CD4-positive, alpha-beta T cell (primary cell): ENCODE measurements at regions not wholly inside any gene's neighbourhood (a gene's known extent, or its start where the extent isn't known, plus 50 kb on each side); places are given as distances from the start of the nearest gene placed in this dataset.

Source experiments
- ATAC-seq: fragments of 200-7000 bp; cut with Tn5 transposase; one replicate; pipeline ENCODE4 v1.10.0; 2022; ENCODE audit warnings: mild to moderate bottlenecking; ENCODE audit not compliant: poor library complexity
- CTCF ChIA-PET: fragments of 350-600 bp; sonication (Branson Sonifier 250); formaldehyde crosslinking; loops from one replicate; lab custom pipeline; 2021; ENCODE audit warnings: antibody characterized with exemption, inconsistent platforms; lab: Charles Lee
- POLR2A ChIA-PET: fragments of 350-600 bp; sonication (Branson Sonifier 250); formaldehyde crosslinking; loops from one replicate; lab custom pipeline; 2021; ENCODE audit warnings: antibody characterized with exemption, inconsistent platforms; lab: Charles Lee
- DNase-seq, 14 experiments: peaks; one replicate each; pipeline ENCODE4 v3.0.0-alpha.2; 2013 to 2020; ENCODE audit warnings: mixed read lengths in 2 of 14
- H3K27ac ChIP-seq, 2 donors: one replicate each; pipeline versions ENCODE4 v1.5.1 to v1.7.0; 2013; ENCODE audit warnings: low read length in 2 of 2, low read depth in 1 of 2, mild to moderate bottlenecking in 1 of 2
- H3K27me3 ChIP-seq, 2 experiments: 1 replicate in 1 of 2; 2 replicates in 1 of 2; pipeline versions ENCODE4 v1.6.1 to v1.7.0; 2013; ENCODE audit warnings: low read length in 2 of 2, control low read depth in 1 of 2, mild to moderate bottlenecking in 1 of 2, moderate library complexity in 1 of 2; ENCODE audit not compliant: insufficient read depth in 2 of 2, control insufficient read depth in 1 of 2
- H3K36me3 ChIP-seq: one replicate; pipeline ENCODE4 v1.6.1; 2013; ENCODE audit warnings: low read length, control low read depth; ENCODE audit not compliant: insufficient read depth
- H3K4me1 ChIP-seq: one replicate; pipeline ENCODE4 v1.6.1; 2013; ENCODE audit warnings: low read length, control low read depth; ENCODE audit not compliant: insufficient read depth
- H3K4me3 ChIP-seq: one replicate; pipeline ENCODE4 v1.5.1; 2013; ENCODE audit warnings: mild to moderate bottlenecking, low read length, moderate library complexity
- H3K9me3 ChIP-seq, 2 experiments: 1 replicate in 1 of 2; 2 replicates in 1 of 2; pipeline versions ENCODE4 v1.6.1 to v1.7.0; 2013; ENCODE audit warnings: low read length in 2 of 2, mild to moderate bottlenecking in 2 of 2, control low read depth in 1 of 2, moderate library complexity in 1 of 2; ENCODE audit not compliant: control insufficient read depth in 1 of 2, insufficient read depth in 1 of 2
- H3K27ac Mint-ChIP-seq: one replicate; pipeline ENCODE4 v1.8.0; 2020; ENCODE audit warnings: mixed read lengths
- H3K27me3 Mint-ChIP-seq: one replicate; pipeline ENCODE4 v1.8.0; 2021; ENCODE audit warnings: mixed read lengths
- H3K36me3 Mint-ChIP-seq: one replicate; pipeline ENCODE4 v1.8.0; 2021; ENCODE audit warnings: low read depth, mixed read lengths
- H3K4me1 Mint-ChIP-seq: one replicate; pipeline ENCODE4 v1.8.0; 2021; ENCODE audit warnings: low read depth, mixed read lengths
- H3K4me3 Mint-ChIP-seq: one replicate; pipeline ENCODE4 v1.8.0; 2020; ENCODE audit warnings: mild to moderate bottlenecking, mixed read lengths
- H3K9me3 Mint-ChIP-seq: one replicate; pipeline ENCODE4 v1.8.0; 2020; ENCODE audit warnings: mixed read lengths
- CTCF ChIP-seq: fragments of 200-600 bp; IDR thresholded peaks from one replicate; pipeline ENCODE4 v1.8.0; 2022; ENCODE audit warnings: antibody characterized with exemption, mild to moderate bottlenecking
- intact Hi-C, 2 experiments: fragments of 100-400 bp; cut with DNase I in 1 of 2; cut with micrococcal nuclease in 1 of 2; formaldehyde crosslinking; loops; one replicate each; pipeline versions ENCODE4 v1.15.1 to v1.9.0; 2023 to 2025; cut with DNase I, micrococcal nuclease

- Mint-ChIP-seq H3K4me3 (no peak overlapping the region), H3K27ac (peak overlapping the region; percentile 57), H3K4me1 (peaks cover 62% of the 10 kb centered on the region), H3K27me3 (no peaks in the 10 kb centered on the region), H3K36me3 (no peaks in the 10 kb centered on the region), H3K9me3 (no peaks in the 10 kb centered on the region)
- no peak for TF ChIP-seq CTCF
- Histone ChIP-seq H3K27me3 (no peaks in the 10 kb centered on the region), H3K27ac (peak overlapping the region in 1 of 2 donors; percentile 1), H3K4me3 (no peak overlapping the region), H3K4me1 (peaks cover 55% of the 10 kb centered on the region), H3K9me3 (no peaks in the 10 kb centered on the region), H3K36me3 (no peaks in the 10 kb centered on the region)
- ATAC-seq, result no peak
- no peak for DNase-seq
- intact Hi-C loops, result loop anchor here in 1 of 2 experiments (2.0 kb wide), 1 partner anchor 60 kb away; no protein-coding TSS in a partner anchor
- ChIA-PET POLR2A (interaction anchor here (1.5 to 1.7 kb wide), 2 partner anchors 12 to 134 kb away, joined by 5 to 8 read pairs; partner anchors contain the start of gene DYRK2), CTCF (no interaction called here)
These were observed 134.0 kb upstream of the DYRK2 start for GRCh38 chr12:67514502-67514901.

- POLR2A ChIA-PET, result interaction anchor here (0.6 to 2.1 kb wide), 19 partner anchors 10 to 1104 kb away, joined by 3 to 36 read pairs (median 3); partner anchors contain the start of gene DYRK2
- H3K27me3 ChIP-seq, result no peaks in the 10 kb centered on the region
- CTCF ChIA-PET, result no interaction called here
- no peaks in the 10 kb centered on the region for H3K27me3 Mint-ChIP-seq
- DNase-seq (peak in 11 of 14 experiments; percentile 5 to 88 (median 30)), ATAC-seq (peak; percentile 88)
- H3K4me3 Mint-ChIP-seq, result peak overlapping the region; percentile 34
- no peaks in the 10 kb centered on the region for H3K36me3 ChIP-seq
- intact Hi-C loops, result loop anchor here (2.0 to 5.0 kb wide), 2 partner anchors 61 to 116 kb away; no protein-coding TSS in a partner anchor
- H3K27ac Mint-ChIP-seq, result peak overlapping the region; percentile 57
- TF ChIP-seq CTCF, result no peak
- H3K36me3 Mint-ChIP-seq, result no peaks in the 10 kb centered on the region
- peak overlapping the region in 1 of 2 donors; percentile 1 for H3K27ac ChIP-seq
- peak overlapping the region; percentile 11 for H3K4me3 ChIP-seq
- no peaks in the 10 kb centered on the region for H3K9me3 ChIP-seq
- peaks cover 56% of the 10 kb centered on the region for H3K4me1 Mint-ChIP-seq
- H3K9me3 Mint-ChIP-seq, result no peaks in the 10 kb centered on the region
- H3K4me1 ChIP-seq, result peaks cover 52% of the 10 kb centered on the region
These were observed 132.7 kb upstream of the DYRK2 start for GRCh38 chr12:67515679-67516340.

GRCh38 chr12:67517181-67517887, 131.2 kb upstream of the DYRK2 start:
- Histone ChIP-seq H3K27ac (no peak overlapping the region), H3K27me3 (no peaks in the 10 kb centered on the region), H3K36me3 (no peaks in the 10 kb centered on the region), H3K4me3 (no peak overlapping the region), H3K9me3 (no peaks in the 10 kb centered on the region), H3K4me1 (peaks cover 44% of the 10 kb centered on the region)
- TF ChIP-seq CTCF, result no peak
- no peak for ATAC-seq
- Mint-ChIP-seq H3K4me3 (no peak overlapping the region), H3K27me3 (no peaks in the 10 kb centered on the region), H3K36me3 (no peaks in the 10 kb centered on the region), H3K9me3 (no peaks in the 10 kb centered on the region), H3K27ac (no peak overlapping the region), H3K4me1 (peaks cover 49% of the 10 kb centered on the region)
- intact Hi-C loops, result loop anchor here in 1 of 2 experiments (5.0 kb wide), 1 partner anchor 115 kb away; no protein-coding TSS in a partner anchor
- DNase-seq, result no peak
- POLR2A ChIA-PET, result interaction anchor here (2.1 kb wide), 1 partner anchor 61 kb away, joined by 11 read pairs; no protein-coding TSS in a partner anchor
- CTCF ChIA-PET, result no interaction called here
